NCI-H146 (cell line): ENCODE measurements at regions not wholly inside any gene's neighbourhood (a gene's known extent, or its start where the extent isn't known, plus 50 kb on each side); places are given as distances from the start of the nearest gene placed in this dataset.

Experiments used
- DNase-seq: peaks from one replicate; lab custom pipeline; 2025; lab: John Stamatoyannopoulos, UW

DNA sequence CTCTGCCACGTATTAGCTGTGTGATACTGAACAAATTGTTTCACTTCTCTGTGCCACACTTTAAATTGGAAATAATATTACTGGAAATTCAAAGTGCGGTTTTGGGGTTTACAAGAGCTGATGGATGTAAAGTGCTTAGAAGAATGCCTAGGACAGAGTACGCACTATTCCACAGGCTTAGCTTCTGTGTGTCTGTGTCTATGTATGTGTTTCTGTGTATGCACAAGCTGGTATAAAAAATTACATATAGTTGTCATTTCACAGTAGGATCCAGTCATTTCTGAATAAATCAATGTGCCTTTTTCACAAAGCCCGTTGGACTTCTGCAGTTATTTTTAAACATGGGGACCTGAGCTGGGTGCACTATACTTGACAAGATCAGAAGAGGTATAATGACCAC is 370.4 kb downstream of the TUSC7 start:
- no peak for DNase-seq

GRCh38 chr3:117080872-117081271 is 371.3 kb downstream of the TUSC7 start:
- DNase-seq = no peak

- DNase-seq = no peak
Observed at GRCh38 chr3:117084277-117084676, 374.7 kb downstream of the TUSC7 start.

DNA sequence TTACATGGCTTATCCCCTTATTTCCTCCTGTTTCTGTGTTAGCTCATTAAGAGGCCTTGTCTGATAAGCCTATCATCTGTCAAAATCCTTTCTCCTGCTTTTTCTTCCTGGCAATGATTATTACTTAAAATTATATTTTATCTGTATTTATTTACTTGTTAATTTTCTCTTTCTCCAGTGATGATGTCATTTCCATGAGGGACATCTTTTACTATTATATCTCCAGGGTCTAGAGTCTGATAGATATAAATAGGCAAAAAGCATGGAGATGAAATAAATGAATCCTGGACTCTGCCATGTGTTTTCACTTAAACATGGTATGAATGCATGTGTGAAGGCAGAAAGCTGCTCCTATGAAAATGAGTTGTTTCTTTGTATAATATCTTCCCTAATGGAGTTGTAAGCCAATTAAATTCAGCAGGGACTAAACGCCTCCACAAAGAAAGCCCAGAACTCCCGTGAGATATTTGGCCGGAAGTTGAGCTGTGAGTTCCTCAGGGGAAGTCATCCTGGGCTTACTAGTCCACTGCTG is 375.2 kb downstream of the TUSC7 start:
- no peak for DNase-seq

- no peak for DNase-seq
Observed at GRCh38 chr3:117091676-117092075, 382.1 kb downstream of the TUSC7 start.

DNA sequence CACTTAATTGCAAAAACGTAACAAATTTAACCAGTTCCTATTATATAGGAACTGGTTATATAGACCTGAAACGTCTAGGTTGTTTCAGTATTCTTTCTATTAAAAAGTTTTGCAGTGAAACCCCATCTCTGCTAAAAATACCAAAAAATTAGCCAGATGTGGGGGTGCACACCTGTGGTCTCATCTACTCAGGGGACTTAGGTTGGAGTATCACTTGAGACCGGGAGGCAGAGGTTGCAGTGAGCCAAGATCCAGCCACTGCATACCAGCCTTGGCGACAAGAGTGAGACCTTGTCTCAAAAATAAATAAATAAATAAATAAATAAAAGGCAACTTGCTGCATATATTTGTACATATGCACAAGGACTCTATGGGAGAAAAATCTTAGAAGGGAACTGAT is 387.0 kb downstream of the TUSC7 start:
- no peak for DNase-seq

- DNase-seq = no peak
Observed at GRCh38 chr3:117097351-117097750, 387.8 kb downstream of the TUSC7 start.

GRCh38 chr3:117101697-117102096 is 392.1 kb downstream of the TUSC7 start:
- DNase-seq = no peak

DNA sequence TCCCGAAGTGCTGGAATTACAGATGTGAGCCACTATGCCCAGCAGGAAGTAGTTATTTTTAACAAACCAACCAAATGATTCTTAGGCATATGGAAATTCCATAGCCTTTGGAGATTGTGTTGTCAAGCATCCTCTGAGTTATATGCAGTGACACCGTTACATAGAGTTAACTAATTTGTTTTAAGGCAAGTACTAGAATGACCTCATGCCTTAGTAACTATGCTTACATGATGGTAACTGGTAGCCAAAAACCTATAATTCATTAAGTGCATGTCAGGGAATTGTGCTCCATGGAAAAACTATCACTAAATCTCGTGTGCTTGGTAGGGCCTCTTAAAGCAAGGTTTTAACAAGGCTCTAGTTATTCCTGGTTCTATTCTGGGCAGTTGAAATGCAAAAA is 392.8 kb downstream of the TUSC7 start:
- no peak for DNase-seq

GRCh38 chr3:117103675-117104074 is 394.1 kb downstream of the TUSC7 start:
- no peak for DNase-seq

- no peak for DNase-seq
Observed at GRCh38 chr3:117104381-117104780, 394.8 kb downstream of the TUSC7 start.

DNA sequence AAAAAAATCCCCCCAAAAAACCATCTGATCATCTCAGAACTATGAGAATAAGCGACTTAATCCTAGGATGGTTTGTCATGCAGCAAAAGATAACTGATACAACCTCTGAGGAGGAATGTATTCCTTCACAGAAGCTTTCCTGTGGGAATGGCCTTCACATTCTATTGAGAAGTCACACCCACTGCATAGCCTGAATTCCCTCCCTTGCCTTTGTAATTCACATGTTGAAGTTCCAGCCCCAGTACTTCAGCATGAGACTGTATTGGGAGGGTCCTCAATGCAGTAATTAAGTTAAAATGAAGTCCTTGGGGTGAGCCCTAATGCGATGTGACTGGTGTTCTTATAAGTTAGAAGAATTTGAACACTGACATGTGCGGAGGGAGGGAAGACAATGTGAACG is 395.2 kb downstream of the TUSC7 start:
- DNase-seq = no peak

GRCh38 chr3:117105686-117106085 is 396.1 kb downstream of the TUSC7 start:
- DNase-seq = no peak

DNA sequence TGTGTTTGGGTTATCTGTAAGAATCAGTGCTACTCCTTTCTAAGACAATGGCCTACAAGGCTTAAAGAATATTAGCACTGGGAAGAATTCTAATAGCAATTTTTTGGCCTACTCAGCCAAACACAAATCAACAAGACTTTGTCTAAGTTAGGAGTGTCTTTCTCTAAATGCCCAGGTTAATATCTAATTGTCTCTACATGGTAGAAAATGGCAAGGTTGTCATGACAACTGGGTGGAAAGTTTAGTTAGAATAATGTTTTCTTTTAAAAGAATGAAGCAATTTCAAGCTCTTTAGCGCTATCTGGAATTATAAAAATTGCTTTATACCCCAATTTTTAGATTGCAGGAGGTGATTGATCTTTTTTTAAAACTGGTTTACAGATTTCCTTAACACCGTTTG is 396.8 kb downstream of the TUSC7 start:
- no peak for DNase-seq

- no peak for DNase-seq
Observed at GRCh38 chr3:117107946-117108345, 398.4 kb downstream of the TUSC7 start.

DNA sequence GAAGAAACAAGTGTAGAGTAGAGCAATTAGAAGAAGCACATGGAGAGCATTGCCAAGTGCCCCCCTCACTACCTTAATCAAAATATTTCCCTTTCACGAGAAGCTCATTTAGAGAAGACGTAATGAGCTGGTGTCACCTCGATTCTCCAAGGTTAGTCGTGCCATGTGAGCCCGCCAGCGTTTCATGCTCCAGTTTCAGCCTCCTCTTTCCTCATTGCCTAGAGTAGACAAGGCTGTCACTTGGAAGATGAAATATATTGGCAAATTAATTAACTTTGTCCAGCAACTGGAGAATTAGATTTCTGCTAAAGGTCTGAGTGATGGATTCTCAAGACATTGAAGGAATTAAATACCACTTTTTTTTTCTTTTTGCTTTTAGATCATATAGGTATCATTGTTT is 399.6 kb downstream of the TUSC7 start:
- DNase-seq = no peak

- no peak for DNase-seq
Observed at GRCh38 chr3:117114517-117115265, 405.1 kb downstream of the TUSC7 start.

DNA sequence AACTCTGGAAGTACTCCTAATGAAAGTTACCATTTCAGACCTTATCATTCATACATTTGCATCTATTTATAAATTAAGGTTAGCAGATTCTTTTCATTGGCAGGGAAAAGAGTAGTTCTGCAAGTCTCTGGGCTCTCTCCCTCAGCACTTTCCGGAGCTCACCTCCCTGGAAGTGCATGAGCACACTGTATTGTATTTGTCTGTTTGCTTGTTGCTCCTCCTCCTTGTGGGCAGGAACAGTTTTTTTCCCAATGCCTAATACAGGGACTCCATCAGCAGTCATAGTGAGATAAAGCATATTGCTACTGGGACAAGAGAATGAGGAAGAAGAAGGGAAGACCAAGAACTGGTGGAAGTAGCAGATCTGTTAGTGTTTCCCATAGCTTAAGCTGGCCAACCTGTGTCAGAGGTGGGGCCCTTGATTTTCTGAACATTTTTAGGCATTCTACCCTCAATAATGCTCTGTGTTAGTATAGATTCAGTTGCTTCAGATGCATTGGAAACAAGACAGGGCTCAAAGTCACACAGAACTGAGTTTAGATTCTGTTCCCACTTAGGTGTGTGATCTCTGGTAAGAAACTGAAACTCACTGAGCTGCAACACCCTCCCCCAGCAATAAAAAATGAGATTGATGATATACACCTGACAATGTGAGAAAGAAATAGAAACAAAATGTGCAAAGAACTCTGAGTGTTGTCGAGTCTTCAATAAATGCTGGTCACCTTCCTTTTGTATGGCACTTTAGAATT is 407.8 kb downstream of the TUSC7 start:
- no peak for DNase-seq

GRCh38 chr3:117118604-117119003 is 409.0 kb downstream of the TUSC7 start:
- DNase-seq = no peak

DNA sequence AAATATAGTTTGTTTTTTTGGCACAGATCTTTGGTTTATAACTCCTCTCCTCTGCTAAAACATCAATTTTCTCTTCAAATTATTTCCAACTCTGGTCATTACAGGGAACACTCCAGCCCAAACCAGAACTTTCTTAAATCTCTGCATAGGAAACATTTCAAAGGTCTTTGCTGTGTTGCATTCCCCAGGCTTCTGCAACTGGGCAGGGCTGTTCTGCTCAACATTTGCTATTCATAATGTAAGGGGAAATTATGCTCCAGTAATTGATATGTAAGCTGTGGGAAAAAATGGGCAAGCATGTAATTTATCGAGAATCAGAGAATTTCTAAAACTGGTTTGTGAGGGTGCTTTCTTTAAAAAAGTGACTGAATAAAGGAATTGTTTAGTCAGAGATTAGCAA is 410.4 kb downstream of the TUSC7 start:
- no peak for DNase-seq

GRCh38 chr3:117122609-117123008 is 413.0 kb downstream of the TUSC7 start:
- no peak for DNase-seq

- no peak for DNase-seq
Observed at GRCh38 chr3:117126460-117126859, 416.9 kb downstream of the TUSC7 start.

DNA sequence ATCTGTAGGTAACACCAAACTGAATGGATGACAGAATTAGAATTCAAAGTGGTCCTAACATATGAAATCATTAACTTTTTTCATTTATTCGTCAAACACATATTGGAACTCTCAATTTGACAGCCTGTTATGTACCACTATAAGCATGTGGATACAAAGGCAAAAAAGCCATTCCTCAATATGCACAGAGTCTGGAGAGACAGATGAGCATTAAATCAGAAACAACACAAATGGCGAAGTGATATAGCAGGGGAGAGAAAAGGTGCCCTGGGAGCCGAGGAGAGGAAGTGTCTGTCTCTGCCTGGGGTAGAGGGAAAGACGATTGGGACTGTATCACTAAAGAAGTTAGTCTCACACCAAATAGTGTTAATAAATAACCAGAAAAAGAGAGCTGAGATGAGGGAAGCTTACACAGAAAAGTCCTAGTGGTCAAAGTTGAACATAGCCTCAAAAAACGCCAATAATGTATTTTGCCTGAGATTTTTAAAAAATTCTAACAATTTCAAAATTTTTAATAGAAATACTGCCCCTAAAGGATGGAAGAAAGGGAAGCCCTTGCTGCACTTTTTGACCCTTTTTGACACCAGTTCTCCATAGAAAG is 417.5 kb downstream of the TUSC7 start:
- no peak for DNase-seq
